ENCODE measurements at regions not wholly inside any gene's neighbourhood (a gene's known extent, or its start where the extent isn't known, plus 50 kb on each side); places are given as distances from the start of the nearest gene placed in this dataset.

DNA sequence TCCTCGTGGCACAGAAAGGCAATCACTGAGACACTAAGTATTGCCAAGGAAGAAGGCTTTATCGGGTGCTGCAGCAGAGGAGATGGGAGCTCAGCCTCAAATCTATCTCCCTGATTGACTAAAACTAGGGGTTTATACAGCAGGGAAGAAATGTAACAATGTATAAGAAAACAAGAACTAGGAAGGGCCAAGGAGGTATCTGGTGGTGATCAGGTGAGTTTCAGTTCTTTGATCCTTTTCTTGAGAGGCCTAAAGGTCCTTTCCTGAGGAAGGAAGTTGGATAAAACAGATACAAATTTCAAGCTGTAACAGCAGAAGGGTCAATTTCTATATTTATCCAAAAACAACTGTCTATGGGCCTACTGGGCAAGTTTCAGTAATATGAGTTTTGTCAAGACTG is 212.4 kb downstream of the COPRS start:
- 83% methylated on average over 2 of the region's 2 CpGs; no CpG with 5 or more reads in 1 of the 2 experiments for WGBS, 2 experiments (ENCODE audit: extremely low coverage in 1 of 2, insufficient coverage in 1 of 2, insufficient read length in 1 of 2, insufficient replicate concordance in 2 of 2, low coverage in 1 of 2, low lambda C conversion rate in 2 of 2, missing lambda C conversion rate in 1 of 2)
- Histone ChIP-seq H4K5ac (ENCODE audit: insufficient read length, low read depth, low read length) (no peak overlapping the region), H3K4ac (replicated peaks; ENCODE audit: insufficient read length, low read depth, low read length) (no peak overlapping the region), H2BK12ac (ENCODE audit: low read depth, low read length) (no peak overlapping the region), H3K4me2 (ENCODE audit: insufficient read depth in 1 of 2, low read depth in 2 of 2, low read length in 2 of 2) (no peak overlapping the region), H4K91ac (replicated peaks; ENCODE audit: insufficient read length, low read length) (no peak overlapping the region), H2BK120ac (replicated peaks; ENCODE audit: low read depth, low read length) (no peak overlapping the region), H2BK15ac (ENCODE audit: low read length) (no peak overlapping the region), H2AK5ac (ENCODE audit: low read depth, low read length) (no peak overlapping the region), H3K4me3 (ENCODE audit: extremely low read depth in 1 of 4, insufficient read depth in 2 of 4, low read depth in 3 of 4, low read length in 4 of 4) (no peak overlapping the region), H2AFZ (ENCODE audit: low read length) (no peak overlapping the region), H3K18ac (ENCODE audit: extremely low read depth, low read length) (no peak overlapping the region), H4K20me1 (replicated peaks in 1 of 2; ENCODE audit: control insufficient read depth in 1 of 2, insufficient read depth in 2 of 2, low read length in 2 of 2) (no peaks in the 10 kb centered on the region), H2BK5ac (ENCODE audit: low read depth, low read length) (no peak overlapping the region), H3K79me1 (ENCODE audit: low read depth, low read length) (no peaks in the 10 kb centered on the region), H3K56ac (replicated peaks; ENCODE audit: insufficient read length, low read depth, low read length) (no peak overlapping the region), H4K8ac (ENCODE audit: extremely low read depth, insufficient read depth, low read length) (no peak overlapping the region), H3K9ac (replicated peaks in 1 of 4; ENCODE audit: extremely low read depth in 1 of 4, low read depth in 3 of 4, low read length in 3 of 4) (no peak overlapping the region), H3K27ac (ENCODE audit: low read depth, low read length) (no peak overlapping the region), H3K14ac (ENCODE audit: insufficient read length) (no peak overlapping the region), H3K9me3 (ENCODE audit: insufficient read depth in 2 of 2, low read depth in 1 of 2, low read length in 1 of 2) (peaks cover 20 to 25% of the 10 kb centered on the region in 2 experiments), H3K4me1 (replicated peaks in 1 of 4; ENCODE audit: control insufficient read depth in 3 of 4, insufficient read depth in 4 of 4, low read length in 3 of 4) (no peaks in the 10 kb centered on the region), H3K79me2 (ENCODE audit: control insufficient read depth in 1 of 2, insufficient read depth in 2 of 2, low read length in 2 of 2) (no peaks in the 10 kb centered on the region), H2BK20ac (ENCODE audit: low read length) (no peak overlapping the region), H3K36me3 (ENCODE audit: control insufficient read depth in 2 of 4, insufficient read depth in 4 of 4, low read length in 3 of 4) (no peaks in the 10 kb centered on the region; a peak in 1 of 8 replicates), H3K23me2 (ENCODE audit: low read depth, low read length) (no peaks in the 10 kb centered on the region), H3K27me3 (replicated peaks in 1 of 4; ENCODE audit: control insufficient read depth in 3 of 4, extremely low read depth in 1 of 4, insufficient read depth in 3 of 4, low read length in 3 of 4) (no peaks in the 10 kb centered on the region), H3K23ac (ENCODE audit: insufficient read length) (no peak overlapping the region)
- DNase-seq (ENCODE audit: low read depth in 1 of 2, low spot score in 2 of 2), result no peak
- FAIRE-seq, result no peak
- POLR2A ChIA-PET (ENCODE audit: partially characterized antibody), result no interaction called here
- CTCF ChIA-PET (ENCODE audit: partially characterized antibody), result no interaction called here
- no peak for TF ChIP-seq NRF1 (IDR thresholded peaks at IDR 0.05; ENCODE audit: low read depth, low read length)
- TF ChIP-seq RNF2 (IDR thresholded peaks at IDR 0.05; ENCODE audit: borderline replicate concordance, low read depth, low read length, missing control alignments, poor library complexity, severe bottlenecking), result no peak
- no peak for TF ChIP-seq TCF12 (IDR thresholded peaks at IDR 0.05; ENCODE audit: low read depth, low read length)
- TF ChIP-seq RXRA (IDR thresholded peaks at IDR 0.05; ENCODE audit: insufficient read depth, low read depth, low read length), result no peak
- no peak for TF ChIP-seq RFX5 (IDR thresholded peaks at IDR 0.05; ENCODE audit: borderline replicate concordance, low read depth, low read length)
- no peak for TF ChIP-seq POLR2AphosphoS5 (IDR thresholded peaks at IDR 0.05; ENCODE audit: low read depth, low read length)
- TF ChIP-seq, protein P1, sequence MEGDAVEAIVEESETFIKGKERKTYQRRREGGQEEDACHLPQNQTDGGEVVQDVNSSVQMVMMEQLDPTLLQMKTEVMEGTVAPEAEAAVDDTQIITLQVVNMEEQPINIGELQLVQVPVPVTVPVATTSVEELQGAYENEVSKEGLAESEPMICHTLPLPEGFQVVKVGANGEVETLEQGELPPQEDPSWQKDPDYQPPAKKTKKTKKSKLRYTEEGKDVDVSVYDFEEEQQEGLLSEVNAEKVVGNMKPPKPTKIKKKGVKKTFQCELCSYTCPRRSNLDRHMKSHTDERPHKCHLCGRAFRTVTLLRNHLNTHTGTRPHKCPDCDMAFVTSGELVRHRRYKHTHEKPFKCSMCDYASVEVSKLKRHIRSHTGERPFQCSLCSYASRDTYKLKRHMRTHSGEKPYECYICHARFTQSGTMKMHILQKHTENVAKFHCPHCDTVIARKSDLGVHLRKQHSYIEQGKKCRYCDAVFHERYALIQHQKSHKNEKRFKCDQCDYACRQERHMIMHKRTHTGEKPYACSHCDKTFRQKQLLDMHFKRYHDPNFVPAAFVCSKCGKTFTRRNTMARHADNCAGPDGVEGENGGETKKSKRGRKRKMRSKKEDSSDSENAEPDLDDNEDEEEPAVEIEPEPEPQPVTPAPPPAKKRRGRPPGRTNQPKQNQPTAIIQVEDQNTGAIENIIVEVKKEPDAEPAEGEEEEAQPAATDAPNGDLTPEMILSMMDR (IDR thresholded peaks at IDR 0.05; ENCODE audit: control extremely low read depth in 1 of 3, insufficient read depth in 1 of 3, low read depth in 1 of 3, low read length in 3 of 3), result no peak

All from H1 (cell line).